Mucosa of descending colon (tissue), 3 donors: ENCODE measurements at regions not wholly inside any gene's neighbourhood (a gene's known extent, or its start where the extent isn't known, plus 50 kb on each side); places are given as distances from the start of the nearest gene placed in this dataset.

Experiments used
- ATAC-seq: fragments of 200-7000 bp; cut with Tn5 transposase; one replicate; pipeline ENCODE4 v1.9.1; 2020; ENCODE audit warnings: mild to moderate bottlenecking, moderate library complexity
- DNase-seq, 3 donors: peaks; one replicate each; pipeline ENCODE4 v3.0.0-alpha.2; 2020
- H3K36me3 ChIP-seq: fragments of 200-600 bp; one replicate; pipeline ENCODE4 v1.8.0; 2021; ENCODE audit warnings: low read depth, mild to moderate bottlenecking
- H3K4me1 ChIP-seq: fragments of 200-600 bp; one replicate; pipeline ENCODE4 v1.8.0; 2021; ENCODE audit warnings: low read depth, mild to moderate bottlenecking
- H3K4me3 ChIP-seq: fragments of 200-600 bp; one replicate; pipeline ENCODE4 v1.8.0; 2021; ENCODE audit warnings: mild to moderate bottlenecking
- H3K9me3 ChIP-seq: fragments of 200-600 bp; one replicate; pipeline ENCODE4 v1.8.0; 2021; ENCODE audit warnings: mild to moderate bottlenecking
- CTCF ChIP-seq: fragments of 200-600 bp; IDR thresholded peaks from one replicate; pipeline ENCODE4 v1.8.0; 2022; ENCODE audit warnings: antibody characterized with exemption, mild to moderate bottlenecking
- intact Hi-C, 2 donors: fragments of 100-400 bp; cut with DNase I in 1 of 2; cut with micrococcal nuclease in 1 of 2; formaldehyde crosslinking; loops; one replicate each; pipeline versions ENCODE4 v1.11.0 to v1.11.1; 2022; cut with DNase I, micrococcal nuclease
- donor health status: DM: no; HTN: no; CAD: no; lungs with moderate emphysema.
- donor health status: DM: no; HTN: no; CAD: no.
- donor health status: DM: no; HTN: yes; CAD: no.

- Histone ChIP-seq H3K9me3 (no peaks in the 10 kb centered on the region), H3K36me3 (no peaks in the 10 kb centered on the region), H3K4me3 (no peak overlapping the region), H3K4me1 (no peaks in the 10 kb centered on the region)
- DNase-seq (no peak), ATAC-seq (no peak)
- no peak for TF ChIP-seq CTCF
- intact Hi-C loops: no loop called here
Measured at GRCh38 chr12:69056743-69057515, 124.0 kb upstream of the CPM start.

GRCh38 chr12:69057742-69058141, 124.8 kb upstream of the CPM start:
- intact Hi-C loops: no loop called here
- DNase-seq (no peak), ATAC-seq (no peak)
- no peaks in the 10 kb centered on the region for H3K36me3 ChIP-seq
- no peak overlapping the region for H3K4me3 ChIP-seq
- no peaks in the 10 kb centered on the region for H3K9me3 ChIP-seq
- no peak for TF ChIP-seq CTCF
- no peaks in the 10 kb centered on the region for H3K4me1 ChIP-seq

GRCh38 chr12:69059465-69060457, 126.8 kb upstream of the CPM start:
- H3K4me1 ChIP-seq: no peaks in the 10 kb centered on the region
- no peak overlapping the region for H3K4me3 ChIP-seq

GRCh38 chr12:69061574-69061973, 128.6 kb upstream of the CPM start:
- no peak overlapping the region for H3K4me3 ChIP-seq
- no peak for ATAC-seq
- no peaks in the 10 kb centered on the region for H3K4me1 ChIP-seq
- intact Hi-C loops: no loop called here
- H3K36me3 ChIP-seq: no peaks in the 10 kb centered on the region
- no peak for TF ChIP-seq CTCF
- DNase-seq: no peak
- no peaks in the 10 kb centered on the region for H3K9me3 ChIP-seq

More at GRCh38 chr12:69059465-69060457, 126.8 kb upstream of the CPM start:
- DNase-seq (no peak), ATAC-seq (peak; percentile 67)
- Histone ChIP-seq H3K9me3 (no peaks in the 10 kb centered on the region), H3K36me3 (no peaks in the 10 kb centered on the region)
- intact Hi-C loops: no loop called here
- TF ChIP-seq CTCF: no peak

GRCh38 chr12:69062621-69063237, 129.8 kb upstream of the CPM start:
- DNase-seq (no peak), ATAC-seq (no peak)
- H3K36me3 ChIP-seq: no peaks in the 10 kb centered on the region
- no peak for TF ChIP-seq CTCF
- H3K4me3 ChIP-seq: no peak overlapping the region
- no peaks in the 10 kb centered on the region for H3K4me1 ChIP-seq
- intact Hi-C loops: no loop called here
- H3K9me3 ChIP-seq: no peaks in the 10 kb centered on the region
